SK-N-SH (cell line): ENCODE measurements at regions not wholly inside any gene's neighbourhood (a gene's known extent, or its start where the extent isn't known, plus 50 kb on each side); places are given as distances from the start of the nearest gene placed in this dataset.

Experiments
- CTCF ChIA-PET: fragments of 300-600, 350-600 bp; formaldehyde crosslinking; extraction: SDS; loops from one replicate; lab custom pipeline; 2021; lab: Yijun Ruan, JAX
- POLR2A ChIA-PET: fragments of 350-600 bp; sonication (Branson Sonifier 250); formaldehyde crosslinking; extraction: SDS; loops from one replicate; lab custom pipeline; 2020; ENCODE audit warnings: antibody characterized with exemption, inconsistent platforms; lab: Yijun Ruan, JAX
- DNase-seq: peaks from one replicate; pipeline ENCODE4 v3.0.0; 2012
- H2AFZ ChIP-seq: fragments of 200-600 bp; sonication (generic); 2 replicates; pipeline ENCODE4 v1.8.1; 2016; ENCODE audit warnings: antibody characterized with exemption, mild to moderate bottlenecking, low read depth
- H3F3A ChIP-seq: fragments of 200-600 bp; sonication (generic); replicated peaks from 2 replicates; pipeline ENCODE3; 2016; ENCODE audit warnings: antibody characterized with exemption, mild to moderate bottlenecking; ENCODE audit not compliant: insufficient read depth
- H3K27ac ChIP-seq, 2 experiments: fragments of 200-500 bp in 1 of 2; fragments of 200-600 bp in 1 of 2; sonication (Bioruptor generic) in 1 of 2; sonication (generic), shearing (Covaris generic) in 1 of 2; 2 replicates each; pipeline versions ENCODE4 v1.5.1 to v1.6.1; 2014 to 2016; ENCODE audit warnings: low read depth in 2 of 2, inconsistent platforms in 1 of 2, low read length in 1 of 2, mild to moderate bottlenecking in 1 of 2, mixed read lengths in 1 of 2
- H3K27me3 ChIP-seq: fragments of 200-600 bp; sonication (generic), shearing (Covaris generic); 2 replicates; pipeline ENCODE4 v1.6.1; 2016; ENCODE audit warnings: mixed run types; ENCODE audit not compliant: insufficient read depth
- H3K36me3 ChIP-seq, 2 experiments: fragments of 200-500 bp in 1 of 2; fragments of 200-600 bp in 1 of 2; sonication (Bioruptor generic) in 1 of 2; sonication (generic) in 1 of 2; replicated peaks in 1 of 2; 2 replicates each; pipeline versions ENCODE3 to v1.5.1; 2014 to 2016; ENCODE audit warnings: low read length in 1 of 2, mild to moderate bottlenecking in 1 of 2; ENCODE audit not compliant: insufficient read depth in 2 of 2, control insufficient read depth in 1 of 2
- H3K4me1 ChIP-seq, 2 experiments: fragments of 200-500 bp in 1 of 2; fragments of 200-600 bp in 1 of 2; sonication (Bioruptor generic) in 1 of 2; sonication (generic), shearing (Covaris generic) in 1 of 2; 2 replicates each; pipeline versions ENCODE4 v1.5.1 to v1.6.1; 2014 to 2016; ENCODE audit warnings: low read depth in 1 of 2, low read length in 1 of 2, mixed run types in 1 of 2; ENCODE audit not compliant: insufficient read depth in 2 of 2, control insufficient read depth in 1 of 2
- H3K4me2 ChIP-seq: fragments of 200-600 bp; sonication (generic), shearing (Covaris generic); 2 replicates; pipeline ENCODE4 v1.6.1; 2017; ENCODE audit warnings: mixed run types
- H3K4me3 ChIP-seq, 2 experiments: fragments of 200-500 bp in 1 of 2; fragments of 200-600 bp in 1 of 2; sonication (Bioruptor generic) in 1 of 2; sonication (generic), shearing (Covaris generic) in 1 of 2; 2 replicates each; pipeline versions ENCODE4 v1.5.1 to v1.8.1; 2014 to 2016; ENCODE audit warnings: low read depth in 2 of 2, inconsistent platforms in 1 of 2, low read length in 1 of 2, mild to moderate bottlenecking in 1 of 2, mixed read lengths in 1 of 2, moderate library complexity in 1 of 2
- H3K79me2 ChIP-seq: fragments of 200-600 bp; sonication (generic); 2 replicates; pipeline ENCODE4 v1.8.1; 2017; ENCODE audit warnings: mild to moderate bottlenecking; ENCODE audit not compliant: insufficient read depth
- H3K9ac ChIP-seq: fragments of 200-600 bp; sonication (generic); 2 replicates; pipeline ENCODE4 v1.6.1; 2017; ENCODE audit warnings: mixed run types
- H3K9me2 ChIP-seq: fragments of 200-600 bp; sonication (generic); 2 replicates; pipeline ENCODE4 v1.6.1; 2017; ENCODE audit warnings: mixed run types
- H3K9me3 ChIP-seq: fragments of 200-600 bp; sonication (generic); 2 replicates; pipeline ENCODE4 v1.6.1; 2017; ENCODE audit warnings: mixed run types, mild to moderate bottlenecking, moderate library complexity
- H4K20me1 ChIP-seq: fragments of 200-600 bp; sonication (generic); 2 replicates; pipeline ENCODE4 v1.6.1; 2017; ENCODE audit warnings: mild to moderate bottlenecking, mixed run types; ENCODE audit not compliant: insufficient read depth
- CHD2 ChIP-seq: fragments of 150-350 bp; IDR thresholded peaks from 2 replicates; pipeline ENCODE4 v1.6.1; 2018; ENCODE audit warnings: low read length; ENCODE audit not compliant: partially characterized antibody
- ELF1 ChIP-seq: IDR thresholded peaks from 2 replicates; pipeline ENCODE4 v1.4.0; 2012
- EZH2phosphoT487 ChIP-seq: fragments of 200-600 bp; sonication (generic); IDR thresholded peaks from 2 replicates; pipeline ENCODE4 v1.6.1; 2017; ENCODE audit warnings: low read depth, mixed run types, mild to moderate bottlenecking, antibody characterized with exemption, moderate library complexity, borderline replicate concordance
- FOXM1 ChIP-seq: IDR thresholded peaks from 2 replicates; pipeline ENCODE4 v1.4.0; 2012; ENCODE audit warnings: low read depth, mild to moderate bottlenecking
- GABPA ChIP-seq: IDR thresholded peaks from 2 replicates; pipeline ENCODE4 v1.4.0; 2012; ENCODE audit warnings: low read depth, mild to moderate bottlenecking
- MEF2A ChIP-seq: IDR thresholded peaks from 2 replicates; pipeline ENCODE4 v1.4.0; 2012; ENCODE audit warnings: low read depth, borderline replicate concordance
- NFIC ChIP-seq: IDR thresholded peaks from 2 replicates; pipeline ENCODE4 v1.4.0; 2012; ENCODE audit warnings: borderline replicate concordance
- POLR2AphosphoS5 ChIP-seq: IDR thresholded peaks from 2 replicates; pipeline ENCODE4 v1.6.1; 2012; ENCODE audit warnings: low read depth, low read length
- RXRA ChIP-seq: IDR thresholded peaks from 2 replicates; pipeline ENCODE4 v1.4.0; 2012; ENCODE audit warnings: low read depth, mild to moderate bottlenecking, borderline replicate concordance
- SMC3 ChIP-seq: IDR thresholded peaks from 2 replicates; pipeline ENCODE4 v1.6.1; 2012; ENCODE audit warnings: low read depth, low read length, improper control_type of control experiment
- TEAD4 ChIP-seq: IDR thresholded peaks from 2 replicates; pipeline ENCODE4 v1.4.0; 2012; ENCODE audit warnings: mild to moderate bottlenecking, borderline replicate concordance; ENCODE audit not compliant: insufficient read depth
- WGBS: methylation state at CpG from one replicate; pipeline ENCODE4 v1.1.6; 2017; ENCODE audit warnings: low lambda C conversion rate; 5-methylcytosine and 5-hydroxymethylcytosine counted together
- TF ChIP-seq, protein P1 (sequence below): fragments of 150-350 bp; IDR thresholded peaks from 2 replicates; pipeline ENCODE4 v1.6.1; 2017; ENCODE audit warnings: antibody characterized with exemption, low read length, low read depth, borderline replicate concordance

DNA sequence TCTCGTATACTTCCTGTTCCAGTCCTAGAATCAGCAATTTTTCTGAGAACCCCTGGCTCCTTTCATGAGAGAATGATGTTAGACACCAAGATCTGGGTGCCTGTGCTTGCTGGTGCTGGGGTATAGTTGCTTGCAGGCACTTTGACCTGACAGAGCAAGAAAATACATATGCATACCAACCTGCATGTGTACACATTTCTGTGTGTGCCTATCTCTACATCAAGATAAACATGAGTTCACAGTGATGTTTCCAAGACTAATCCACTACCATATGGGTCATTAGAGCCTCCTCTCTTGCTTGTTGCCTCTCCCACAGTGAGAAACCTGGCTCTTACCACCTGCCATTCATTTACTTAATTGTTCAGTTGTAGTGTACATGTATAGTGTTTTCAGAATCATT lies 229.1 kb upstream of the IGFBP3 start:
- TF ChIP-seq RXRA (no peak), MEF2A (no peak), CHD2 (no peak), SMC3 (no peak), TEAD4 (no peak), GABPA (no peak), FOXM1 (no peak), EZH2phosphoT487 (no peak), POLR2AphosphoS5 (no peak), NFIC (no peak)
- TF ChIP-seq, protein P1, sequence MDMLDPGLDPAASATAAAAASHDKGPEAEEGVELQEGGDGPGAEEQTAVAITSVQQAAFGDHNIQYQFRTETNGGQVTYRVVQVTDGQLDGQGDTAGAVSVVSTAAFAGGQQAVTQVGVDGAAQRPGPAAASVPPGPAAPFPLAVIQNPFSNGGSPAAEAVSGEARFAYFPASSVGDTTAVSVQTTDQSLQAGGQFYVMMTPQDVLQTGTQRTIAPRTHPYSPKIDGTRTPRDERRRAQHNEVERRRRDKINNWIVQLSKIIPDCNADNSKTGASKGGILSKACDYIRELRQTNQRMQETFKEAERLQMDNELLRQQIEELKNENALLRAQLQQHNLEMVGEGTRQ = no peak
- ChIA-PET POLR2A (no interaction called here), CTCF (interaction anchor here (0.5 to 0.7 kb wide), 2 partner anchors 41 to 99 kb away, joined by 3 to 4 read pairs; no protein-coding TSS in a partner anchor)
- H3K4me2 ChIP-seq = no peak overlapping the region
- H3K27me3 ChIP-seq = no peaks in the 10 kb centered on the region
- H3K4me3 ChIP-seq = no peak overlapping the region
- no peaks in the 10 kb centered on the region for H3K9me2 ChIP-seq
- H2AFZ ChIP-seq = no peak overlapping the region
- no peaks in the 10 kb centered on the region for H3K36me3 ChIP-seq
- no peak for DNase-seq
- peaks cover 4 to 15% of the 10 kb centered on the region in 2 experiments; a peak in 3 of 4 replicates for H3K4me1 ChIP-seq
- H3K9me3 ChIP-seq = no peaks in the 10 kb centered on the region
- no peaks in the 10 kb centered on the region for H3K79me2 ChIP-seq
- H4K20me1 ChIP-seq = no peaks in the 10 kb centered on the region
- WGBS = 93% methylated on average over 1 of the region's 1 CpG
- peaks cover 18% of the 10 kb centered on the region for H3F3A ChIP-seq
- no peak overlapping the region for H3K27ac ChIP-seq
- no peak overlapping the region for H3K9ac ChIP-seq

DNA sequence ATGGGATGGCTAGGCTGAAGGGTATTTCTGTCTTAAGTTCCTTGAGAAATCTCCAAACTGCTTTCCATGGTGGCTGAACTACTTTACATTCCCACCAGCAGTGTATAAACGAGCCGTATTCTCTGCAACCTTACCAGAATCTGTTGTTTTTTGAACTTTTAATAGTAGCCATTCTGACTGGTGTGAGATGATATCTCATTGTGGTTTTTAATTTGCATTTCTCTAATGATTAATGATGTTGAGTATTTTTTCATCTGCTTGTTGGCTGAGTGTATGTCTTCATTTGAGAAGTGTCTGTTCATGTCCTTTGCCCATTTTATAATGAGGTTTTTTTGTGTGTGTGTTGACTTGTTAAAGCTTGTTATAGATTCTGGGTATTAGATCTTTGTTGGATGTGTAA lies 226.8 kb upstream of the IGFBP3 start:
- Histone ChIP-seq H3K79me2 (no peaks in the 10 kb centered on the region), H4K20me1 (no peaks in the 10 kb centered on the region), H3K36me3 (no peaks in the 10 kb centered on the region), H3K27ac (no peak overlapping the region), H3K9ac (no peak overlapping the region), H3K4me3 (no peak overlapping the region), H3F3A (peaks cover 28% of the 10 kb centered on the region), H3K27me3 (no peaks in the 10 kb centered on the region), H3K9me2 (no peaks in the 10 kb centered on the region), H3K4me1 (peaks cover 4 to 24% of the 10 kb centered on the region in 2 experiments; a peak in 3 of 4 replicates), H3K9me3 (no peaks in the 10 kb centered on the region), H2AFZ (no peak overlapping the region), H3K4me2 (no peak overlapping the region)
- no peak for DNase-seq
- CTCF ChIA-PET = no interaction called here
- POLR2A ChIA-PET = no interaction called here
- 87% methylated on average over 2 of the region's 2 CpGs for WGBS
- no peak for TF ChIP-seq TEAD4
- no peak for TF ChIP-seq ELF1
- TF ChIP-seq FOXM1 = no peak
- TF ChIP-seq NFIC = no peak
